HCT116 (cell line): ENCODE measurements at regions not wholly inside any gene's neighbourhood (a gene's known extent, or its start where the extent isn't known, plus 50 kb on each side); places are given as distances from the start of the nearest gene placed in this dataset.

Experiments used
- ATF3 ChIP-seq: IDR thresholded peaks from 2 replicates; pipeline ENCODE4 v1.6.1; 2012
- EZH2 ChIP-seq: fragments of 200-600 bp; sonication (generic); IDR thresholded peaks from 2 replicates; pipeline ENCODE4 v1.6.1; 2017; ENCODE audit warnings: antibody characterized with exemption, mixed run types
- EZH2phosphoT487 ChIP-seq: fragments of 200-600 bp; IDR thresholded peaks from 2 replicates; pipeline ENCODE4 v1.6.1; 2018; ENCODE audit warnings: antibody characterized with exemption, borderline replicate concordance
- POLR2A ChIP-seq: IDR thresholded peaks from 2 replicates; pipeline ENCODE4 v1.7.0; 2011; ENCODE audit warnings: borderline replicate concordance; ENCODE audit not compliant: insufficient read depth, insufficient read length; ENCODE audit errors: extremely low read depth
- SRF ChIP-seq: IDR thresholded peaks from 2 replicates; pipeline ENCODE4 v1.6.1; 2012; ENCODE audit warnings: low read depth
- ZFX ChIP-seq: fragments of 450-650 bp; IDR thresholded peaks from 2 replicates; pipeline ENCODE4 v1.6.1; 2017
- TF ChIP-seq, protein P1 (sequence below), 3 experiments: fragments of 200-600 bp in 1 of 3; sonication (generic) in 1 of 3; IDR thresholded peaks in 2 of 3; conservative IDR thresholded peaks in 1 of 3; 2 replicates each; pipeline ENCODE4 v1.5.1; 2012 to 2017; ENCODE audit warnings: low read depth in 2 of 3, low read length in 2 of 3, antibody characterized with exemption in 1 of 3, borderline replicate concordance in 1 of 3, control low read depth in 1 of 3, mild to moderate bottlenecking in 1 of 3, mixed read lengths in 1 of 3, mixed run types in 1 of 3, moderate library complexity in 1 of 3; ENCODE audit not compliant: insufficient read depth in 1 of 3
- TF ChIP-seq, protein P2 (sequence below): IDR thresholded peaks from 2 replicates; pipeline ENCODE4 v1.6.1; 2012

GRCh38 chr16:82382521-82382920 lies 212.5 kb upstream of the MPHOSPH6 start:
- TF ChIP-seq EZH2: no peak
- TF ChIP-seq, protein P1, sequence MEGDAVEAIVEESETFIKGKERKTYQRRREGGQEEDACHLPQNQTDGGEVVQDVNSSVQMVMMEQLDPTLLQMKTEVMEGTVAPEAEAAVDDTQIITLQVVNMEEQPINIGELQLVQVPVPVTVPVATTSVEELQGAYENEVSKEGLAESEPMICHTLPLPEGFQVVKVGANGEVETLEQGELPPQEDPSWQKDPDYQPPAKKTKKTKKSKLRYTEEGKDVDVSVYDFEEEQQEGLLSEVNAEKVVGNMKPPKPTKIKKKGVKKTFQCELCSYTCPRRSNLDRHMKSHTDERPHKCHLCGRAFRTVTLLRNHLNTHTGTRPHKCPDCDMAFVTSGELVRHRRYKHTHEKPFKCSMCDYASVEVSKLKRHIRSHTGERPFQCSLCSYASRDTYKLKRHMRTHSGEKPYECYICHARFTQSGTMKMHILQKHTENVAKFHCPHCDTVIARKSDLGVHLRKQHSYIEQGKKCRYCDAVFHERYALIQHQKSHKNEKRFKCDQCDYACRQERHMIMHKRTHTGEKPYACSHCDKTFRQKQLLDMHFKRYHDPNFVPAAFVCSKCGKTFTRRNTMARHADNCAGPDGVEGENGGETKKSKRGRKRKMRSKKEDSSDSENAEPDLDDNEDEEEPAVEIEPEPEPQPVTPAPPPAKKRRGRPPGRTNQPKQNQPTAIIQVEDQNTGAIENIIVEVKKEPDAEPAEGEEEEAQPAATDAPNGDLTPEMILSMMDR (IDR thresholded peaks at IDR 0.05 in 2 of 3, conservative IDR thresholded peaks at IDR 0.05 in 1 of 3; ENCODE audit: borderline replicate concordance in 1 of 3, insufficient read depth in 1 of 3, low read depth in 2 of 3, low read length in 2 of 3): no peak
- no peak for TF ChIP-seq SRF
- no peak for TF ChIP-seq EZH2phosphoT487
- no peak for TF ChIP-seq POLR2A
- no peak for TF ChIP-seq ZFX
- TF ChIP-seq ATF3: no peak
- TF ChIP-seq, protein P2, sequence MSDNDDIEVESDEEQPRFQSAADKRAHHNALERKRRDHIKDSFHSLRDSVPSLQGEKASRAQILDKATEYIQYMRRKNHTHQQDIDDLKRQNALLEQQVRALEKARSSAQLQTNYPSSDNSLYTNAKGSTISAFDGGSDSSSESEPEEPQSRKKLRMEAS: no peak
